ENCODE measurements at regions not wholly inside any gene's neighbourhood (a gene's known extent, or its start where the extent isn't known, plus 50 kb on each side); places are given as distances from the start of the nearest gene placed in this dataset.

- Histone ChIP-seq H3K4me3 (no peak overlapping the region), H3K36me3 (ENCODE audit: control insufficient read depth in 2 of 2, insufficient read depth in 2 of 2, low read length in 1 of 2) (no peaks in the 10 kb centered on the region), H2AFZ (ENCODE audit: control insufficient read depth, low read depth, low read length) (no peak overlapping the region), H3K79me2 (ENCODE audit: control insufficient read depth, insufficient read depth, low read length) (no peaks in the 10 kb centered on the region), H3K4me2 (ENCODE audit: control insufficient read depth, insufficient read depth) (no peak overlapping the region), H4K20me1 (ENCODE audit: control insufficient read depth, insufficient read depth) (no peaks in the 10 kb centered on the region), H3K27ac (ENCODE audit: control insufficient read depth, insufficient read depth) (no peak overlapping the region), H3K9ac (ENCODE audit: control insufficient read depth, insufficient read depth, low read length) (no peak overlapping the region), H3K9me3 (replicated peaks; ENCODE audit: control insufficient read depth, insufficient read depth, low read length) (no peaks in the 10 kb centered on the region), H3K27me3 (replicated peaks in 1 of 2; ENCODE audit: control insufficient read depth in 2 of 2, insufficient read depth in 2 of 2, low read length in 1 of 2) (no peaks in the 10 kb centered on the region; a peak in 2 of 4 replicates), H3K4me1 (ENCODE audit: control insufficient read depth, insufficient read depth, low read length) (no peaks in the 10 kb centered on the region)
- no TSS peak for BruUV-seq (replicated peaks)
- SMC1A ChIA-PET (ENCODE audit: uncharacterized antibody, unreplicated experiment), result interaction anchor here (1.3 kb wide), 1 partner anchor 268 kb away, joined by 3 read pairs; no protein-coding TSS in a partner anchor
- in situ Hi-C loops (cut with MboI) (no loop called here), intact Hi-C loops (cut with micrococcal nuclease; ENCODE audit: unreplicated experiment) (no loop called here)
- no peak for DNase-seq (ENCODE audit: low read depth, low spot score)
- CTCF ChIA-PET, result no interaction called here
- no peak for FAIRE-seq
- 26% methylated on average over 5 of the region's 5 CpGs for WGBS (ENCODE audit: insufficient coverage, insufficient replicate concordance, low lambda C conversion rate, missing lambda C conversion rate)
- POLR2A ChIA-PET, result no interaction called here
- RAD21 ChIA-PET (ENCODE audit: unreplicated experiment), result interaction anchor here (3.5 kb wide), 1 partner anchor 167 kb away, joined by 11 read pairs; no protein-coding TSS in a partner anchor
- ATAC-seq, result no peak
- TF ChIP-seq SUPT20H (IDR thresholded peaks at IDR 0.05; ENCODE audit: borderline replicate concordance, control insufficient read depth, low read depth, low read length), result no peak
- TF ChIP-seq IKZF1 (conservative IDR thresholded peaks at IDR 0.05), result no peak
- TF ChIP-seq TCF3 (IDR thresholded peaks at IDR 0.05; ENCODE audit: borderline replicate concordance, insufficient read depth, low read depth, low read length), result no peak
- no peak for TF ChIP-seq ZNF274 (IDR thresholded peaks at IDR 0.05; ENCODE audit: insufficient read depth, insufficient read length)
- TF ChIP-seq TARDBP (IDR thresholded peaks at IDR 0.05; ENCODE audit: borderline replicate concordance), result no peak
- no peak for TF ChIP-seq HSF1 (IDR thresholded peaks at IDR 0.05; ENCODE audit: low read depth, low read length)
- TF ChIP-seq ZNF592 (IDR thresholded peaks at IDR 0.05), result no peak
- no peak for TF ChIP-seq BACH1 (IDR thresholded peaks at IDR 0.05; ENCODE audit: borderline replicate concordance)
- TF ChIP-seq PBX3 (IDR thresholded peaks at IDR 0.05; ENCODE audit: insufficient replicate concordance, low read depth, low read length), result no peak
- no peak for TF ChIP-seq FOS (IDR thresholded peaks at IDR 0.05; ENCODE audit: borderline replicate concordance, extremely low read depth, insufficient read length)
- no peak for TF ChIP-seq E4F1 (IDR thresholded peaks at IDR 0.05; ENCODE audit: borderline replicate concordance, partially characterized antibody)
- TF ChIP-seq BMI1 (IDR thresholded peaks at IDR 0.05; ENCODE audit: borderline replicate concordance), result no peak
Measured at GRCh38 chr16:86831366-86831765, 253.0 kb downstream of the FOXL1 start.
